ENCODE measurements at regions not wholly inside any gene's neighbourhood (a gene's known extent, or its start where the extent isn't known, plus 50 kb on each side); places are given as distances from the start of the nearest gene placed in this dataset.

GRCh38 chr16:62927122-62927521, 890.9 kb upstream of the CDH8 start:
- TF ChIP-seq CTCF (IDR thresholded peaks at IDR 0.05), result no peak
- H3K36me3 Mint-ChIP-seq (ENCODE audit: unreplicated experiment), result no peaks in the 10 kb centered on the region
- no peak overlapping the region for H3K4me3 Mint-ChIP-seq (ENCODE audit: unreplicated experiment)
- no peaks in the 10 kb centered on the region for H3K4me1 Mint-ChIP-seq (ENCODE audit: unreplicated experiment)
- H3K9me3 Mint-ChIP-seq (ENCODE audit: unreplicated experiment), result peaks cover 15% of the 10 kb centered on the region
- H3K27me3 Mint-ChIP-seq (ENCODE audit: unreplicated experiment), result no peaks in the 10 kb centered on the region
- no peak overlapping the region for H3K27ac Mint-ChIP-seq (ENCODE audit: unreplicated experiment)
- DNase-seq (ENCODE audit: extremely low spot score, unreplicated experiment), result no peak

- H3K27me3 Mint-ChIP-seq (ENCODE audit: unreplicated experiment), result no peaks in the 10 kb centered on the region
- H3K27ac Mint-ChIP-seq (ENCODE audit: unreplicated experiment), result no peak overlapping the region
- no peak overlapping the region for H3K4me3 Mint-ChIP-seq (ENCODE audit: unreplicated experiment)
- H3K36me3 Mint-ChIP-seq (ENCODE audit: unreplicated experiment), result no peaks in the 10 kb centered on the region
- no peaks in the 10 kb centered on the region for H3K4me1 Mint-ChIP-seq (ENCODE audit: unreplicated experiment)
- no peak for TF ChIP-seq CTCF (IDR thresholded peaks at IDR 0.05)
- peaks cover 15% of the 10 kb centered on the region for H3K9me3 Mint-ChIP-seq (ENCODE audit: unreplicated experiment)
- no peak for DNase-seq (ENCODE audit: extremely low spot score, unreplicated experiment)
These were observed 890.0 kb upstream of the CDH8 start for GRCh38 chr16:62926121-62926801.

GRCh38 chr16:62921904-62922303, 885.7 kb upstream of the CDH8 start:
- Mint-ChIP-seq H3K27me3 (ENCODE audit: unreplicated experiment) (no peaks in the 10 kb centered on the region), H3K4me3 (ENCODE audit: unreplicated experiment) (no peak overlapping the region), H3K9me3 (ENCODE audit: unreplicated experiment) (peaks cover 4% of the 10 kb centered on the region), H3K27ac (ENCODE audit: unreplicated experiment) (no peak overlapping the region), H3K36me3 (ENCODE audit: unreplicated experiment) (no peaks in the 10 kb centered on the region), H3K4me1 (ENCODE audit: unreplicated experiment) (no peaks in the 10 kb centered on the region)
- no peak for TF ChIP-seq CTCF (IDR thresholded peaks at IDR 0.05)
- no peak for DNase-seq (ENCODE audit: extremely low spot score, unreplicated experiment)

GRCh38 chr16:62913924-62914323, 877.7 kb upstream of the CDH8 start:
- no peaks in the 10 kb centered on the region for H3K36me3 Mint-ChIP-seq (ENCODE audit: unreplicated experiment)
- DNase-seq (ENCODE audit: extremely low spot score, unreplicated experiment), result no peak
- no peaks in the 10 kb centered on the region for H3K9me3 Mint-ChIP-seq (ENCODE audit: unreplicated experiment)
- no peaks in the 10 kb centered on the region for H3K27me3 Mint-ChIP-seq (ENCODE audit: unreplicated experiment)
- H3K4me1 Mint-ChIP-seq (ENCODE audit: unreplicated experiment), result no peaks in the 10 kb centered on the region
- no peak overlapping the region for H3K4me3 Mint-ChIP-seq (ENCODE audit: unreplicated experiment)
- H3K27ac Mint-ChIP-seq (ENCODE audit: unreplicated experiment), result no peak overlapping the region
- TF ChIP-seq CTCF (IDR thresholded peaks at IDR 0.05), result no peak

GRCh38 chr16:62913333-62913732, 877.1 kb upstream of the CDH8 start:
- H3K4me1 Mint-ChIP-seq (ENCODE audit: unreplicated experiment), result no peaks in the 10 kb centered on the region
- no peak for DNase-seq (ENCODE audit: extremely low spot score, unreplicated experiment)

More at GRCh38 chr16:62913333-62913732, 877.1 kb upstream of the CDH8 start:
- Mint-ChIP-seq H3K36me3 (ENCODE audit: unreplicated experiment) (no peaks in the 10 kb centered on the region), H3K27me3 (ENCODE audit: unreplicated experiment) (no peaks in the 10 kb centered on the region), H3K27ac (ENCODE audit: unreplicated experiment) (no peak overlapping the region), H3K4me3 (ENCODE audit: unreplicated experiment) (no peak overlapping the region), H3K9me3 (ENCODE audit: unreplicated experiment) (no peaks in the 10 kb centered on the region)
- TF ChIP-seq CTCF (IDR thresholded peaks at IDR 0.05), result no peak
